ENCODE measurements at regions not wholly inside any gene's neighbourhood (a gene's known extent, or its start where the extent isn't known, plus 50 kb on each side); places are given as distances from the start of the nearest gene placed in this dataset.

DNA sequence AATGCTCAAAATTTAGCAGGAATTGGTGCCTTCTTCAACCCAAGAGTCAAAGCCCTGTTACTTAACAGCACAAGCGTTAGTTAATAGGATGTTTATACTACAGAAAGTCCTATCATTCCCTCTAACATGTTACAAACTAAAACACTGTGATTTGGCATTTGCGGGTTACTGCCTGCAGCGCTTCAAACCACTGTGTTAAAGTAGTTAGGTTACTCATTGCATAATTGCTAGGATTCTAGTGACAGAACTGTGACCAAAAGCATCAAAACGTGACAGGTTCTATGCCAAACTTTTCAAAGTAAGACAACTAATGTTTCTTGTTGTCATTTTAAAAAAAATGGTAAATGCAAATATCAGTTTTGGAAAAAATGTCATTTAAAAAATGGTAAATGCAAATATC is 442.8 kb upstream of the ZFP42 start:
- in situ Hi-C loops (cut with HindIII; ENCODE audit: low pct_ligation_motif_present, low sequenced_read_pairs) = no loop called here
- H3K4me3 ChIP-seq (ENCODE audit: low read depth, low read length) = no peak overlapping the region
- no peak for DNase-seq
- TF ChIP-seq, protein P1, sequence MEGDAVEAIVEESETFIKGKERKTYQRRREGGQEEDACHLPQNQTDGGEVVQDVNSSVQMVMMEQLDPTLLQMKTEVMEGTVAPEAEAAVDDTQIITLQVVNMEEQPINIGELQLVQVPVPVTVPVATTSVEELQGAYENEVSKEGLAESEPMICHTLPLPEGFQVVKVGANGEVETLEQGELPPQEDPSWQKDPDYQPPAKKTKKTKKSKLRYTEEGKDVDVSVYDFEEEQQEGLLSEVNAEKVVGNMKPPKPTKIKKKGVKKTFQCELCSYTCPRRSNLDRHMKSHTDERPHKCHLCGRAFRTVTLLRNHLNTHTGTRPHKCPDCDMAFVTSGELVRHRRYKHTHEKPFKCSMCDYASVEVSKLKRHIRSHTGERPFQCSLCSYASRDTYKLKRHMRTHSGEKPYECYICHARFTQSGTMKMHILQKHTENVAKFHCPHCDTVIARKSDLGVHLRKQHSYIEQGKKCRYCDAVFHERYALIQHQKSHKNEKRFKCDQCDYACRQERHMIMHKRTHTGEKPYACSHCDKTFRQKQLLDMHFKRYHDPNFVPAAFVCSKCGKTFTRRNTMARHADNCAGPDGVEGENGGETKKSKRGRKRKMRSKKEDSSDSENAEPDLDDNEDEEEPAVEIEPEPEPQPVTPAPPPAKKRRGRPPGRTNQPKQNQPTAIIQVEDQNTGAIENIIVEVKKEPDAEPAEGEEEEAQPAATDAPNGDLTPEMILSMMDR (IDR thresholded peaks at IDR 0.05; ENCODE audit: low read depth, low read length, missing control alignments) = no peak
- no peak overlapping the region for H3K27ac ChIP-seq
- H3K27me3 ChIP-seq (replicated peaks) = no peaks in the 10 kb centered on the region
- no peaks in the 10 kb centered on the region for H3K36me3 ChIP-seq (replicated peaks)

DNA sequence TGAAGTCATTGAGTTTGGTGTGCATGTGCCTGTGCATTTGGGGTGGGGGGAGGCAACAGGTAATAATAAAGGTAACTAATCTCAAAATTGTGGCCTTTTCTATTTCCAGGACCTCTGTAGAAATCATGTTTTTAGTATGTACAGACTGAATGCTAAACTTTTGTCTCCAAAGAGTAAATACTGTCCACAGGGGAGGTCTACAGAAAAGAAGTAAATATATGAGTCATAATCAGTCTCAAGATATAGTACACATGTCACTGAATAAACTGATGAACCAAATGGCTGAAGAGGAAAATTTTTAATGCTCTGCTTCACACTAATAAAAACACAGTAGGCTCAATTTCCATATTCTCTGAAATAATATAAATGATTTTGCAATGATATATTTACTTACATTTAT is 440.4 kb upstream of the ZFP42 start:
- in situ Hi-C loops (cut with HindIII; ENCODE audit: low pct_ligation_motif_present, low sequenced_read_pairs) = no loop called here
- Histone ChIP-seq H3K27me3 (replicated peaks) (no peaks in the 10 kb centered on the region), H3K4me3 (ENCODE audit: low read depth, low read length) (no peak overlapping the region), H3K36me3 (replicated peaks) (no peaks in the 10 kb centered on the region), H3K27ac (no peak overlapping the region)
- DNase-seq = no peak
- TF ChIP-seq, protein P1 (IDR thresholded peaks at IDR 0.05; ENCODE audit: low read depth, low read length, missing control alignments) = no peak

DNA sequence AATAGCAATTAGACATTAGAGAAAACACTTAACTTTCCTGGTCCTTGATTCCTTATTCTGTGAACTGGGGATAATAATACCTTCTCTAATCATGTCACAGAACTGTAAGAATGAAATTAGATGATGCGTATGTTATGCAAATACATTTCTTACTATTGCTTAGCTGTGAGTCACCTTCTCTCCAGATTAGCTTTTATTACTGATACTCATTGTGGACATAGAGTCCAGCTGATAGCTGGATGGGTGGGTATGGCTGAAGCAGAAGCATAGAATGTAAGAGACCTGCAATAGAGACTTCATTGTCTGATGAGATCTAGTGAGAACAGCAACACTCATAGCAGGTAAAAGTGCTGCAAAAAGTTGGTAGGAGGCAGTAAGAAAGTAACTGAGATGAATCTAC is 437.2 kb upstream of the ZFP42 start:
- no peak for DNase-seq
- no peaks in the 10 kb centered on the region for H3K27me3 ChIP-seq (replicated peaks)
- in situ Hi-C loops (cut with HindIII; ENCODE audit: low pct_ligation_motif_present, low sequenced_read_pairs) = no loop called here
- H3K36me3 ChIP-seq (replicated peaks) = no peaks in the 10 kb centered on the region
- TF ChIP-seq, protein P1 (IDR thresholded peaks at IDR 0.05; ENCODE audit: low read depth, low read length, missing control alignments) = no peak
- no peak overlapping the region for H3K4me3 ChIP-seq (ENCODE audit: low read depth, low read length)
- H3K27ac ChIP-seq = no peak overlapping the region

DNA sequence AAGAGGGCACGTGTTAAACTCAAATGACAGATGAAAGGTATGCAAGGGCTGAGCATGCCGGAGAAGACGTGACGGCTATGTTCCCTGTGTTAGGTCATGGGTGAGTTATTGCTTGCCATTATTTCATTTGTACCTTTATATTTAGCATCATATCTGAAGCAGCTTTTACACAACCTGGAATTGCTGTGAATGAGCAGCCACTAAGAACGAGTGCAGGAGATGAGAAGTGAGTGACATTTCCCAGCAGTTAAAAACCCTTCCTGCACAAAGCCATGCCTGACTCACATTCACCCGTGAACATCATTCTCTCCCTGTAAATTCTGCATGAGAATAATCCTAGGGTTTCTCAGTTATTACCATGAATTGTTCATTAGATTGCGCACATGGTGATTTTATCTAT is 433.2 kb upstream of the ZFP42 start:
- no peaks in the 10 kb centered on the region for H3K27me3 ChIP-seq (replicated peaks)
- no peak for DNase-seq
- H3K27ac ChIP-seq = no peak overlapping the region
- H3K4me3 ChIP-seq (ENCODE audit: low read depth, low read length) = no peak overlapping the region
- TF ChIP-seq, protein P1 (IDR thresholded peaks at IDR 0.05; ENCODE audit: low read depth, low read length, missing control alignments) = no peak
- in situ Hi-C loops (cut with HindIII; ENCODE audit: low pct_ligation_motif_present, low sequenced_read_pairs) = no loop called here
- no peaks in the 10 kb centered on the region for H3K36me3 ChIP-seq (replicated peaks)

DNA sequence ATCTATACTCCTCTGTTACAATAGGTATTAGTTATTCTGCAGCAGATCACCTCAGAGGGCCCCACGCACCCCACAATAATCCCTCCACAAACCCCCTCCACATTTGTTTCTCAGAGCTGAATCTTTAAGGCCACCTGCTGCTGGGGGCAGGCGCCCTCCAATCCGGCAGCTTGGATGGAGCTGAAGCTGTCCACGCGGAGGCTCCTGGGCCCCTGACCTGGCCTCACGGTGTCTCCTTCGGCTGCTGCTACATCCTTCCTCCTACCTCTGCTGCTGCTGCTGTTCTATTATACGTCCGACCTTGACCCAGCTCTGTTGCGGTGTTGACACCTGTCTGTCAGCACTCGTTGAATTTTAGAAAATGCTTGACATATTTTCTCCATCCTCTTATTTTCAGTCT is 430.2 kb upstream of the ZFP42 start:
- Histone ChIP-seq H3K27ac (no peak overlapping the region), H3K4me3 (ENCODE audit: low read depth, low read length) (no peak overlapping the region), H3K27me3 (replicated peaks) (no peaks in the 10 kb centered on the region), H3K36me3 (replicated peaks) (no peaks in the 10 kb centered on the region)
- TF ChIP-seq, protein P1 (IDR thresholded peaks at IDR 0.05; ENCODE audit: low read depth, low read length, missing control alignments) = no peak
- in situ Hi-C loops (cut with HindIII; ENCODE audit: low pct_ligation_motif_present, low sequenced_read_pairs) = no loop called here
- DNase-seq = no peak

DNA sequence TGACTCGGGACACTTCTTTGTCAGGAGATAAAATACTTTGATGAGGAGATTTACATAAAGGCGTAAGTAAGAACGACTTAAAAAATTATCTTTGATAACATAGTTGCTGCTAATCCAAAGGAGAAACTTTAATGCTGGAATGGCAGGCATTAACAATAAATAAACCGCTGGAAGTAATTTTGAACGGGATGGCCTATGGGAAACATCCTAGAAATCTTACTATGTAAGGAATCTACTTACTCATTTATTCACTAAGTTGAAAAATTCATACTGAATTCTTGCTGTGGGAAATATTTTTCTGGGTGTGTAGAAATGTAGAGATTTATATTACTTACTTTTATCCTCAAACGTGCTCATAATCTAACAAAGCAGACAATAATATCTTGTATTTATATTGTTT is 425.7 kb upstream of the ZFP42 start:
- no peak overlapping the region for H3K27ac ChIP-seq
- TF ChIP-seq, protein P1 (IDR thresholded peaks at IDR 0.05; ENCODE audit: low read depth, low read length, missing control alignments) = no peak
- no peak for DNase-seq
- no peaks in the 10 kb centered on the region for H3K36me3 ChIP-seq (replicated peaks)
- H3K27me3 ChIP-seq (replicated peaks) = no peaks in the 10 kb centered on the region
- no peak overlapping the region for H3K4me3 ChIP-seq (ENCODE audit: low read depth, low read length)
- in situ Hi-C loops (cut with HindIII; ENCODE audit: low pct_ligation_motif_present, low sequenced_read_pairs) = no loop called here
